ENCODE measurements at regions not wholly inside any gene's neighbourhood (a gene's known extent, or its start where the extent isn't known, plus 50 kb on each side); places are given as distances from the start of the nearest gene placed in this dataset.
A peak's percentile ranks its signal among the peaks of the same experiment; 100 is the strongest.
"Not testable (repeated sequence)": the region's sequence is repeated elsewhere in the genome, so short reads cannot be mapped to it uniquely, and the experiment has no call there.

GRCh38 chr6:97450087-97450486 is 167.1 kb upstream of the MMS22L start:
- no peak for DNase-seq (ENCODE audit: low read depth, low spot score)

- DNase-seq (ENCODE audit: low read depth, low spot score), result no peak
Measured at GRCh38 chr6:97456070-97456469, 173.1 kb upstream of the MMS22L start.

GRCh38 chr6:97459535-97459934 is 176.5 kb upstream of the MMS22L start:
- no peak for DNase-seq (ENCODE audit: low read depth, low spot score)

GRCh38 chr6:97459986-97460385 is 177.0 kb upstream of the MMS22L start:
- no peak for DNase-seq (ENCODE audit: low read depth, low spot score)

- DNase-seq (ENCODE audit: low read depth, low spot score), result no peak
Measured at GRCh38 chr6:97460394-97461080, 177.5 kb upstream of the MMS22L start.

GRCh38 chr6:97461218-97461617 is 178.2 kb upstream of the MMS22L start:
- DNase-seq (ENCODE audit: low read depth, low spot score), result no peak

GRCh38 chr6:97462031-97462430 is 179.0 kb upstream of the MMS22L start:
- no peak for DNase-seq (ENCODE audit: low read depth, low spot score)

- DNase-seq (ENCODE audit: low read depth, low spot score), result no peak
Measured at GRCh38 chr6:97462938-97463598, 180.1 kb upstream of the MMS22L start.

- DNase-seq (ENCODE audit: low read depth, low spot score), result no peak
Measured at GRCh38 chr6:97465877-97466561, 183.0 kb upstream of the MMS22L start.

- DNase-seq (ENCODE audit: low read depth, low spot score), result no peak
Measured at GRCh38 chr6:97468981-97469380, 186.0 kb upstream of the MMS22L start.

GRCh38 chr6:97469451-97469850 is 186.4 kb upstream of the MMS22L start:
- no peak for DNase-seq (ENCODE audit: low read depth, low spot score)

GRCh38 chr6:97470322-97470721 is 187.3 kb upstream of the MMS22L start:
- no peak for DNase-seq (ENCODE audit: low read depth, low spot score)

- no peak for DNase-seq (ENCODE audit: low read depth, low spot score)
Measured at GRCh38 chr6:97473979-97474378, 191.0 kb upstream of the MMS22L start.

- peak; percentile 21 for DNase-seq (ENCODE audit: low read depth, low spot score)
Measured at GRCh38 chr6:97497713-97498331, 214.8 kb upstream of the MMS22L start.

- DNase-seq (ENCODE audit: low read depth, low spot score), result no peak
Measured at GRCh38 chr6:97501853-97502252, 218.8 kb upstream of the MMS22L start.

GRCh38 chr6:97508646-97509045 is 225.6 kb upstream of the MMS22L start:
- no peak for DNase-seq (ENCODE audit: low read depth, low spot score)

GRCh38 chr6:97513260-97513659 is 230.2 kb upstream of the MMS22L start:
- DNase-seq (ENCODE audit: low read depth, low spot score), result not testable (repeated sequence)

- no peak for DNase-seq (ENCODE audit: low read depth, low spot score)
Measured at GRCh38 chr6:97524811-97525210, 241.8 kb upstream of the MMS22L start.

GRCh38 chr6:97535800-97536199 is 252.8 kb upstream of the MMS22L start:
- DNase-seq (ENCODE audit: low read depth, low spot score), result no peak

- DNase-seq (ENCODE audit: low read depth, low spot score), result no peak
Measured at GRCh38 chr6:97548354-97548753, 265.3 kb upstream of the MMS22L start.

- no peak for DNase-seq (ENCODE audit: low read depth, low spot score)
Measured at GRCh38 chr6:97557355-97557754, 274.3 kb upstream of the MMS22L start.

GRCh38 chr6:97563529-97563928 is 280.5 kb upstream of the MMS22L start:
- no peak for DNase-seq (ENCODE audit: low read depth, low spot score)
